GM19023 (cell line): ENCODE measurements at regions not wholly inside any gene's neighbourhood (a gene's known extent, or its start where the extent isn't known, plus 50 kb on each side); places are given as distances from the start of the nearest gene placed in this dataset.
"Not testable (repeated sequence)": the region's sequence is repeated elsewhere in the genome, so short reads cannot be mapped to it uniquely, and the experiment has no call there.

ENCODE experiments used
- ATAC-seq: cut with Tn5 transposase; IDR thresholded peaks from one replicate; pipeline ENCODE4 v1.9.1; 2021; ENCODE audit warnings: mild to moderate bottlenecking, moderate library complexity; ENCODE audit not compliant: unreplicated experiment

DNA sequence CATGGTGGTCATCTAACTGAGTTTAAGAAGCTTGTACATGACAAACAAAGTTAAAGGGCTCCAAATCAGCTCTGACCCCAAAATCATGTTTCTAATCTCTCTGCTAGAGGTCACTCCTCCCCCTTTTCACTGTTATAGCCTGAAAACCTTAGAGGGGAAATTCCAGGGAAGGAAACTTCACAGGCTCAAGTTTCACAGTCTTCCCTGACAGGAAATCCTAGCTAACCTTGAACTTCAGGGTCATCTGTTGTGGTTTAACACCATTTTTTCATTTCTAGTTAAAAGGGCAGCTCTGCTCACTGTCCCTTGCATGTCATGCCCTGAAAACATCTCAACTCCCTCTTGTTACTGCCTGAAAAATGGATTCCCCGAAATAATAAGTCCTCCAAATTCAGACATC, 104.4 kb upstream of the BMP2 start:
- ATAC-seq, result no peak

GRCh38 chr20:6662309-6662708, 105.2 kb upstream of the BMP2 start:
- ATAC-seq, result no peak

GRCh38 chr20:6660441-6660840, 107.0 kb upstream of the BMP2 start:
- ATAC-seq, result no peak

DNA sequence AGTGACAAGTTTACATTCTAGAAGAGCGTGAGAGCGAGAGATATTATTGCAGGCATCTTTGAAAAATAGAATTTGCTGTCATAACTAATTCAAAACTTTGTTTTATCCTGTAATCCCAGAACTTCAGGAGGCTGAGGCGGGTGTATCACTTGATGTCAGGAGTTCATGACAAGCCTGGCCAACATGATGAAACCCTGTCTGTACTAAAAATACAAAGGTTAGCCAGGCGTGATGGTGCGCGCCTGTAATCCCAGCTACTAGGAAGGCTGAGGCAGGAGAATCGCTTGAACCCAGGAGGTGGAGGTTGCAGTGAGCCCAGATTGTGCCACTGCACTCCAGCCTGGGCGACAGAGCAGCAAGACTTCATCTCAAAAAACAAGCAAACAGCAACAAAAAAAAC, 108.6 kb upstream of the BMP2 start:
- ATAC-seq, result not testable (repeated sequence)

DNA sequence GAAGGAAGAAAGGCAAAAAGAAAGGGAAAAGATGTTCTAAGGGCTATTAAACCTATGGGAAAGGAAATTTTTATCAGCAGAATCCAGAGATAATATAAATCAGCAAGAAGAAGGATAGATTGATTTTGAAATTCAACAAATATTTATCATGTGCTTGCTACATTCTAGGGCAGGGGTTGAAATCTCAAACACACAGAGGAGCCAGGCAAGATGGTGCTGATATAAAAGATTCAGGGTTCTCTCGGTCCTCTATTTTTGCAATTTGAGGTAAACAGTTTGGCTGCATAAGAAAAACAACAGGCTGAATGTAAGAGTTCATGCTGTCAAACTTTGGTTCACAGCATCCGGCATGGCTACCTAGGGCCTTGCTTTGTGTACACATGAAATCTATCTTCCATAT, 109.6 kb upstream of the BMP2 start:
- ATAC-seq, result no peak

DNA sequence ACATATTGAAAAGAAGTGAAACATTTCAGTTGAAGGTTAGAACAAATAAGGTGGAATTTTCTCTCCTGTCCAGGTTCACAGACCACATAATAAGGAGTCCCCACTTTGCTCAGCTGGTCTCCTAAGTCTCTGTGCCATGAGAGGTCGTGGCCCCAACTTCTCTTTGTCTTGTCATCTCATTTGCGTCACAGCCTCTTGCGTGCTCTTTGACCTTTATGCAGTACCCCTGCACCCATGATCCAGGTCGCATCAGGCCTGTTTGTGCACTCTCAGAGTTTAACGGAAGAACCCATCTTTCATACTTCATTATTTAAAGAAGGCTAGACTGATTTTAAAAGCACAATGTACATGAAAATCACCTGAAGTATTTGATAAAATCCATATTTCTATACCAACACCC, 110.4 kb upstream of the BMP2 start:
- ATAC-seq, result no peak

DNA sequence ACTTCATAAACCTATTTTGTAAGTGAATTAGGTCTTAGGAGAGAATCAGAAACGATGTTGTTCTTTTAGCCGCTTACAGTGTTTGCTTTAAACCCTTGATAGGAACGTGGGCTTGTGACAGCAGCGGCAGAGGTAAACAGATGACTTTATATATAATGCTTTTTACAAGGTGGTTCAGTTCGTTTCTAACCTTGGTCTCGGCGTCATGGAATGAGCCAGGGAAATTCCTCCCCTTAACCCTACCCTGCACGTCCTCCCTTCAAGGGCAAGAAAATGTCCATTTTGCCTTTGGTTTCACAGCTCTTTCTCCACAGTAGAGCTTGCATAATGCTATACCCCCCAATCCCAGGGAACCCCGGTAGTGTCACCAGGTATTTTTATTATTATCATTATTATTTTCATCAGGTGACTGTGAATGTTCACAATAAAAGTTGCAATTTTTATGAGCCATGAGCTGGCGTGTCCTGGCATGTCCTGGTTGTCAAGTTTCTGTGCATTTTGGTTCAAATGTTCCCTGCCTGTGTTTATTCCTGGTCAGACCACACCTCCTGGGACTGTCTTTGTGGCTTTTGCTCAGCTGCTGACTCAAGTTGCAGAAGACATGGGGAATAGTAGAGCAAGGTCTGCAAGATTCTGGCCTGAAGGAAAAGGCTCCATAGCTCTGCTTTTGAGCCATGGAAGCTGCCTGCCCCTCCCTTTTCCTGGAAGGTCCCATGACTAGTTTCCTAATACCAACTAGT, 112.8 kb upstream of the BMP2 start:
- ATAC-seq, result no peak

DNA sequence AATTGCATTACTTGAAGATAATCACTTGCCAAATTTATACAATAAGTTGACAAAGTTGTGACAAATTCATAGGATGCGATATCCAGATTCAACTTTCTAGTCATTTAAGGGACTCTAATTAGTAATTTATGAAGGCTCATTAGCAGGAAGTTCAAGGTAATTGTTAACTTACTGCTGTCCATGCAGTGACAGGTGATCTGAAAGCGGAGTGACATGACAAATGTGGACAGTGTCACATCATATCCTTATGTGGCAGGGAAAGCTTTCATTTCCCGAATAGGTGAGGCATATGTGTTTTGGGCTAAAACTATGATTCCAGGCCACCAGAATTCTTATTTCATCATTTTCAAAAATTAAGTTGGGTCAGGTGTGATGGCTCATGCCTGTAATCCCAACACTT, 115.9 kb upstream of the BMP2 start:
- ATAC-seq, result no peak

DNA sequence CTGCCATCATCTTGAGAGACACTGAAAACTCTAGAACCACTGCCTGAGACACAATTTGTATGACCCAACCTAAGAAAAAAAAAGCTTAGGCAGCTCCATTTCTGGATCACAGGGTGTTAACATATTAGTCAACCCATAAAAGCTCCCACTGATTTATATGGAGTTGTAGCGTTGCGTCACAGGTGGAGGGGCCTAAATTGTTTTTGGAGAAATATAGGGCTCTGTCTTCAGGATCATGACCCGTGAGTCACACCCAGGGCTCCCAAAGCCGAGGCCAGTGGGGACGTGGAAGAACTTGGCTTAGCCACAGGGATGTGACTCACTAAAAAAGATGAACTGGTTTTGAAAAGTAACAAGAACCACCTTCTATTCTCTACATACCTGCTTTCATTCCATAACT, 116.5 kb upstream of the BMP2 start:
- no peak for ATAC-seq

DNA sequence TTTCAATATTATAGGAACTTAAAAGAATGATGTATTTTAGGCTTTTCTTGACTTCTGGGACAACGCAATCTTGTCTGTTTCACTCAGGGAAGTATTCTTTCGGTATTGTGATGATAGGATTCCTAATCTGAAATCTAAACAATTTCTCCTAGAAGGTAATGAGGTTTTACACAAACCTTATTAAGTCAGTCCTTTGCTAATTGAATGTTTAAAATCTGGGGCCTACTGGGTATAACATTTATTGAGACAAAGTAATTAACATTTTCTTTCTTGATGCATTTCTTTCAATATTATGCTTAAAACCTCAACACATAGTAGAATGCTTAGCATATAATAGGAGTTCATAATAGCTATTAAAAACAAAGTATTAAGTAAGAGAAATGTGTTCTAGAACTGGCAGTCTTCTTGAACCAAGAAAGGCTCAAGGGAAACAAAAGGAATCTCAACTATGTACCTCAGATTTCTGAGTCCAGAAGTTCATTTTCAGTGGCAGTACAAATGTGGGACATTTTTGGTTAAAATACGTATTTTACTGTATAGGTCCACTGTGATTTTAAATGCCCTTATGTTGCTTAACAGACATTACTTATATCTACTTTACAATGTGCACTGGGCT, 121.4 kb upstream of the BMP2 start:
- ATAC-seq, result no peak

DNA sequence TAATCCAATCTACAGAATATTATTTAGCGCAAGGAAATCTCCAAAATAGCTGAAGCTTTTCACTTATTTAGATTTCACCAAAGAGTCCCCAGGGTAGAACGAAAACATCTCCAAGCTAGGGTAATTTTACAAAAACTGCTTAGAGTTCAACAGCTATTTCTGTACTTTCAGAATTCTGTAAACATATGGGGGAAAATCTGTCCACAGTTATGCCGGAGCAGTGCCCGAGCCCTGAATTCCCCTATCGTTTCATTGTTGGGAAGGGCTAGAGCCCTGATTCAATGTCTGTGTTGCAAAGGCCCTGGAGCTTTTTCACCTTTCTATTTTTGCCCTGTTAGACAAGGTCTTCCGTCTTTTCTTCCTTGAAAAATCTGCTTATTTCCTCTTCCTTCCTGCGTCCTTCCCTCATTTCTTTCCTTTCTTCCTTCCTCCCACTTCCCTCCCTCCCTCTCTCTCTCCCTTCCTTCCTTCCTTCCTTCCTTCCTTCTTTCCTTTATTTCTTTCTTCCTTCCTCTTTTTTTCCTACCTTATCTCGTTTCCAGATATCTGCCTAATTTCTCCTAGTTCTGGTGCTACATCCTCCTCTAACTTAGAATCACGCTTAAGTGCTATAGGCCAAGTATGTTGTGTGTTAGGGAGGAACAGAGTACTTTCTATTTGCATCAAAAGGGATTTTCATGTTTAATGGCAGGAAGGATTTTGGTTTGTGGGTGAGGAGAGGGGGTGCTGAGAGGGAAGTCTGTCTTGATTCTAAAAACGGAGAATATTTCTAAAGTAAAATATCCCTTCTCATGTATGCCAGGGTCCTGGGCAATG, 122.5 kb upstream of the BMP2 start:
- ATAC-seq, result no peak

DNA sequence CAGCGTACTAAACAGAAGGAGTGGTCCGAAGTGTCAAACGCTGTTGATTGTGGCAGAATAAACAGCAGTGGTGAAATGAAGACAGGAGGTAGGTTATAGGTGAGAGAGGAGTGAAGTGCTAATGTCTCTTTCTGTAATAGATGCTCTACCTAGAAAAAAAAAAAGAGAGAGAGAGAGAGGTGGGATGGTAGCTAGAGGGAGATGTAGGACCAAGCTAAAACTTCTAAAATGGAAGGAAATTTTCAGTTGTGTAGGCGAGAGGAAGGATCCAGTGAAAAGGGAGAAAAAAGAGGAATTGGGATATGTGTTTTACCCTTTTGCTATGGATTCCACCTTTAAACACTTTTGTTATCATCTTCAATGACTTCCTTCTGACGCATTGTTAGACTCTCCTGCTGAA, 126.5 kb upstream of the BMP2 start:
- no peak for ATAC-seq

DNA sequence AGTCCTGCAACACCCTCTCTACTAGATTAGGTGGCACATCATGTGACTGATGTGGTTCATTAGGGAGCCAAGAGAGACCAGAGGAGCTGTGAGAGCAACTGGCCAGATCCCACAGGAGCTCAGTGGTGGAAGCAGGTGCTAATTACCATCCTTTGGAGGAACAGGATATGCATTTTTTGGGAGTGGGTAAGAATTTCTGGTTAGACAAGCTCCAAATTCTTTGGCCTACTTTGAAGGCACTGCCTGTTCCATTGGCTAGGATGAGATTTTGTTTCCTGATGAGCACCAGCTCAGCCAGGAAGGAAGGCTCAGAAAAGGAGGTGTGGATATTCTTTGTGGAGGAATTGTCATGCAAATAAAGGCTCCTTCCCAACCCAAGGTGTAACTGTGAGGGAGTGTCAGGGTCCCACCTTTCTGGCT, 130.3 kb upstream of the BMP2 start:
- ATAC-seq, result no peak

- no peak for ATAC-seq
Observed at GRCh38 chr20:6636209-6637159, 131.0 kb upstream of the BMP2 start.

DNA sequence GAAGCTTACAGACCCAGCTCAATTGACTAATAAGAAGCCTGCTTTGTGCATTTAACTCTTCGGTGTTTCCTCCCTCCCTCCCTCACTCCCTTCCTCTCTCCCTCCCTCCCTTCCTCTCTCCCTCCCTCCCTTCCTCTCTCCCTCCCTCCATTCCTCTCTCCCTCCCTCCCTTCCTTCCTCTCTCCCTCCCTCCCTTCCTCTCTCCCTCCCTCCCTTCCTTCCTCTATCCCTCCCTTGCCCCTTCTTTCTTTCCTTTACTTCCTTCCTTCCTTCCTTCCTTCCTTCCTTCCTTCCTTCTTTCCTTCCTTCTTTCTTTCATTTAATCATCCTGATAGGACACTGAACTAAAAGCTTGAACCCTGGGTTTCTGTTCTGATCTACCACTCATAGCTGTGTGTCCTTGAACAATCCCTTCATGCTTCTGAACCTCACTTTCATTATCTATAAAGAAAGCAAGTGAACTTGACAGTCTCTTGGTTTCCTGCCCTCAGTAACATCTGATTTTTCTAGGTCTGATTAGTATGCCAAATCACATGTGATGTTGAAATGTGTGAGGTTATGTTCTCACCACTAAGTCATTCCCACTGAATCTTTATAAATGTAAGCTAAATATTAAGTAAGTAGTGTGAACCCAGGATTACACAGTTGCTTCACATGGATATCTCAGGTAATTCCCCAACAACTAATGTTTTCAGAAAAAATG, 132.3 kb upstream of the BMP2 start:
- peak; percentile 44 for ATAC-seq

GRCh38 chr20:6632187-6632586, 135.3 kb upstream of the BMP2 start:
- ATAC-seq, result no peak

GRCh38 chr20:6630514-6630913, 137.0 kb upstream of the BMP2 start:
- no peak for ATAC-seq

DNA sequence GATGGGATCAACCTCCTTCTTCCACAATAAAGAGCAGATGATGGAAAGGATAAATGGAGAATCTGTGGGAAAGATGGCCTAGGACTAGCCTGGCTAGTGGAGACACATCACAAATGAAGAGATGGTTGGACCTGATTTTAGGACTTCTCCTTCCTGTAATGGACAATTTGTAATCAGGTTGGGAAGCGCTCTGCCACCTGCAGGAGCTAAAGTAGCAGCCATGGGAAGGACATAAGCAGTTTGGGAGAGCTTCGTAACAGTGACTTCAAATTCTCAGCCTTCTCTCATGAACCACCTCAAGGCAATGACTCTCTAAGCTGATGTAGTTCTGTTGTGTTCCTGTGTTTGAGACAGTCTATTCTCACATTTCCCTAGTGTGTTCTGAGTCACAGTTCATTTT, 137.9 kb upstream of the BMP2 start:
- no peak for ATAC-seq

GRCh38 chr20:6626805-6627204, 140.7 kb upstream of the BMP2 start:
- ATAC-seq, result no peak

GRCh38 chr20:6623989-6624388, 143.5 kb upstream of the BMP2 start:
- peak; percentile 99 for ATAC-seq
